RWPE2 (cell line): ENCODE measurements at regions not wholly inside any gene's neighbourhood (a gene's known extent, or its start where the extent isn't known, plus 50 kb on each side); places are given as distances from the start of the nearest gene placed in this dataset.

Experiments
- ATAC-seq: fragments of 200-7000 bp; cut with Tn5 transposase; 3 replicates; pipeline ENCODE4 v1.9.1; 2021; ENCODE audit warnings: low read depth
- DNase-seq: peaks from one replicate; pipeline ENCODE4 v3.0.0-alpha.2; 2020; ENCODE audit warnings: low spot score
- H3K27ac ChIP-seq: fragments of 450-650 bp; 2 replicates; pipeline ENCODE4 v1.5.1; 2017; ENCODE audit warnings: mild to moderate bottlenecking; ENCODE audit not compliant: poor library complexity, severe bottlenecking
- H3K27me3 ChIP-seq: fragments of 250-450 bp; sonication (Bioruptor Pico); 2 replicates; pipeline ENCODE4 v1.5.1; 2021; ENCODE audit warnings: mild to moderate bottlenecking, moderate library complexity; ENCODE audit not compliant: insufficient read depth, poor library complexity, severe bottlenecking
- H3K36me3 ChIP-seq: fragments of 250-450 bp; sonication (Bioruptor Pico); 2 replicates; pipeline ENCODE4 v1.5.1; 2020; ENCODE audit warnings: low read depth, mild to moderate bottlenecking, moderate library complexity
- H3K4me1 ChIP-seq: fragments of 250-450 bp; sonication (Bioruptor Pico); 2 replicates; pipeline ENCODE4 v1.5.1; 2021; ENCODE audit warnings: mild to moderate bottlenecking, moderate library complexity; ENCODE audit not compliant: insufficient read depth, poor library complexity, severe bottlenecking
- H3K4me3 ChIP-seq: fragments of 250-450 bp; sonication (Bioruptor Pico); 2 replicates; pipeline ENCODE4 v1.5.1; 2021; ENCODE audit warnings: mild to moderate bottlenecking, moderate library complexity; ENCODE audit not compliant: severe bottlenecking
- H3K9me3 ChIP-seq: fragments of 250-450 bp; sonication (Bioruptor Pico); 2 replicates; pipeline ENCODE4 v1.5.1; 2021; ENCODE audit warnings: mild to moderate bottlenecking, moderate library complexity; ENCODE audit not compliant: severe bottlenecking
- CTCF ChIP-seq: fragments of 450-650 bp; IDR thresholded peaks from one replicate; pipeline ENCODE4 v1.5.1; 2017; ENCODE audit warnings: mild to moderate bottlenecking, moderate library complexity; ENCODE audit not compliant: poor library complexity, severe bottlenecking

- H3K27ac ChIP-seq = no peak overlapping the region
- no peaks in the 10 kb centered on the region for H3K36me3 ChIP-seq
- DNase-seq (no peak), ATAC-seq (no peak)
- H3K4me1 ChIP-seq = no peaks in the 10 kb centered on the region
- no peak overlapping the region for H3K4me3 ChIP-seq
- TF ChIP-seq CTCF = no peak
- H3K27me3 ChIP-seq = no peaks in the 10 kb centered on the region
- no peaks in the 10 kb centered on the region for H3K9me3 ChIP-seq
These were observed 322.6 kb upstream of the ACTBL2 start for GRCh38 chr5:57805170-57805569.

- TF ChIP-seq CTCF = no peak
- DNase-seq (no peak), ATAC-seq (no peak)
- H3K4me3 ChIP-seq = no peak overlapping the region
- H3K4me1 ChIP-seq = no peaks in the 10 kb centered on the region
- no peaks in the 10 kb centered on the region for H3K9me3 ChIP-seq
- H3K27ac ChIP-seq = no peak overlapping the region
- no peaks in the 10 kb centered on the region for H3K36me3 ChIP-seq
- H3K27me3 ChIP-seq = no peaks in the 10 kb centered on the region
These were observed 321.9 kb upstream of the ACTBL2 start for GRCh38 chr5:57804505-57804904.

GRCh38 chr5:57804007-57804444 lies 321.4 kb upstream of the ACTBL2 start:
- Histone ChIP-seq H3K9me3 (no peaks in the 10 kb centered on the region), H3K36me3 (no peaks in the 10 kb centered on the region), H3K27me3 (no peaks in the 10 kb centered on the region), H3K4me3 (no peak overlapping the region), H3K4me1 (no peaks in the 10 kb centered on the region), H3K27ac (no peak overlapping the region)
- DNase-seq = no peak
- no peak for ATAC-seq
- no peak for TF ChIP-seq CTCF

GRCh38 chr5:57802131-57802530 lies 319.5 kb upstream of the ACTBL2 start:
- H3K4me1 ChIP-seq = no peaks in the 10 kb centered on the region
- no peak for ATAC-seq
- no peak for TF ChIP-seq CTCF
- H3K27me3 ChIP-seq = no peaks in the 10 kb centered on the region
- H3K9me3 ChIP-seq = no peaks in the 10 kb centered on the region
- no peak for DNase-seq
- H3K27ac ChIP-seq = no peak overlapping the region
- H3K4me3 ChIP-seq = no peak overlapping the region
- no peaks in the 10 kb centered on the region for H3K36me3 ChIP-seq

DNA sequence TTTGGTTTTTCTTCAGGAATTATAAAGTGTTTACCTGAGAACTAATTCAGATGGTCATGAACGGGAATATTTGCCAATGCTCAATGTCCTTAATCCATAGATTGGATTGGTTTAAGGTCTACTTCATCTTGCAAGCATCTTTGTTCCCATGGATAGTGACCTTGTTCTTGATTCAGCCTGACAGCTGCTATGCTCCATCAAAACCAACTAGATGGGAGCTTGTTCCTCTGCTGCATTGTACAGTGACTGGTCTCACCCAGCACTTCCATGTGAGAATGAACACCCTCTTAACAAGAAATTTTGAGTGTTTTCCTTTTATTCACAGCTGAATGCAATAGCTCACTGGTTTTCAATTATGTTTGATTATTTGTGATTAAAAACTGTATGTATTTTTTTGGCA lies 312.6 kb upstream of the ACTBL2 start:
- DNase-seq = no peak

More for the DNA sequence above, 312.6 kb upstream of the ACTBL2 start:
- Histone ChIP-seq H3K4me3 (no peak overlapping the region), H3K27ac (no peak overlapping the region), H3K36me3 (no peaks in the 10 kb centered on the region), H3K9me3 (no peaks in the 10 kb centered on the region), H3K4me1 (no peaks in the 10 kb centered on the region), H3K27me3 (no peaks in the 10 kb centered on the region)
- TF ChIP-seq CTCF = no peak
- ATAC-seq = no peak
